Astrocyte of the spinal cord (primary cell): ENCODE measurements at regions not wholly inside any gene's neighbourhood (a gene's known extent, or its start where the extent isn't known, plus 50 kb on each side); places are given as distances from the start of the nearest gene placed in this dataset.

ENCODE experiments used
- DNase-seq: peaks from one replicate; pipeline ENCODE4 v3.0.0; 2011; ENCODE audit warnings: low read depth, low spot score
- H3K4me3 ChIP-seq: 2 replicates; pipeline ENCODE4 v1.5.1; 2011; ENCODE audit warnings: low read depth, mild to moderate bottlenecking, low read length, moderate library complexity
- CTCF ChIP-seq: IDR thresholded peaks from 2 replicates; pipeline ENCODE4 v1.5.1; 2012; ENCODE audit warnings: low read depth, mild to moderate bottlenecking, low read length, inconsistent platforms
- in situ Hi-C: cut with HindIII; loops from 2 replicates; pipeline ENCODE4 v1.10.0; 2017; ENCODE audit warnings: low sequenced_read_pairs

DNA sequence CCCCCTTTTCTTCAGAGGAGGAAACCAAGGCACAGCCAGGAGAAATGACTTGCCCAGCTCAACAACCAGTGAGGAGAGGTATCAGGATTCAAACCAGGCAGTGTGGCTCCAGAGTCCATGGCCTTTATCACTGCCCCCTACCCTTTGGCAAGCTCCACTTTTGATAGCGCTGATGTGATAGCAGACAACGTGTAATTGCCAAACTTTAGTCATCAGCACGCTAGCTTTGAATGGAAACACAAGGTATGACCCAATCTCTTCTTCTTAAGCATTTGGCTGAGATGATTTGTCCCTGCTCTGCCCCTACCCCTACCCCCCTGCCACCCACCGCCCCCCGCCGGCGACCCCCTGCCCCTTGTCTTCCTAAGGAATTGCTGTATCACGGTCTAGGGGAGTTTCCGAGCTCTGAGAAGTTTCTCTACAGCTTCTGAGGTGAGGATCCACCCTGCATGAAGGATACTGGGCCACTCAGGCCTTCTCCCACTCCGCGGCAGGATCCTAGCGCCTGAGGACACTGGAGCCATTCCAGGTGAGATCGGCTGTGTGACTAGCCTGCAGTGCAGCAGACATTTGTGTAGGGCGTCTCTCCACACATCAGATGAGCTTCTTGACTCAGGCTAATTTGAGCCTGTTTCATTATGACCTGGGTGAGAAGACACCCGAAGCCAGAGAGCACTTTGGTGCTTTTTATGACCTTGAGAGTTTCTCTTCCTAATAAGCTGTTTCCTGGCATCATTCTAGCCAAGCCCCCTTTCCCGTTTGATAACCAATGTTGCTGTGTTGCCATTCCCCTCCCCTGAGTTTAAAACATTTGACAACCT is 75.1 kb upstream of the MAP4K4 start:
- no peak overlapping the region for H3K4me3 ChIP-seq
- DNase-seq, result no peak
- TF ChIP-seq CTCF, result no peak
- in situ Hi-C loops, result no loop called here

DNA sequence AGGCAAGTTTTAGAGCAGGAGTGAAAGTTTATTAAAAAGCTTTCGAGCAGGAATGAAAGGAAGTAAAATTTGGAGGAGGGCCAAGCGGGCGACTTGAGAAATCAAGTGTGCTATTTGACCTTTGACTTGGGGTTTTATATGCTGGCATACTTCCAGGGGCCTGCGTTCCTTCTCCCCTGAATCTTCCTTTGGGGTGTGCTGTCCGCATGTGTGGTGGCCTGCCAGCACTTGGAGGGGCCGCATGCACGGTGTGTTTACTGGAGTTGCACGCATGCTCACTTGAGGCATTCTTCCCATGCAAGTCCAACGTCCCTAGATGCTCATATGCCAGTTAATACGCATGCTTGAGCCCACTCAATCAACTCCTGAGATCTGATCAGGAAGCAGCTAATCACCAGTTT is 78.3 kb upstream of the MAP4K4 start:
- no peak for DNase-seq
- no peak for TF ChIP-seq CTCF

GRCh38 chr2:101617796-101618195 is 79.7 kb upstream of the MAP4K4 start:
- DNase-seq, result peak; percentile 43
- no peak overlapping the region for H3K4me3 ChIP-seq
- TF ChIP-seq CTCF, result no peak
- in situ Hi-C loops, result no loop called here

More for the DNA sequence above, 78.3 kb upstream of the MAP4K4 start:
- in situ Hi-C loops, result no loop called here
- H3K4me3 ChIP-seq, result no peak overlapping the region

DNA sequence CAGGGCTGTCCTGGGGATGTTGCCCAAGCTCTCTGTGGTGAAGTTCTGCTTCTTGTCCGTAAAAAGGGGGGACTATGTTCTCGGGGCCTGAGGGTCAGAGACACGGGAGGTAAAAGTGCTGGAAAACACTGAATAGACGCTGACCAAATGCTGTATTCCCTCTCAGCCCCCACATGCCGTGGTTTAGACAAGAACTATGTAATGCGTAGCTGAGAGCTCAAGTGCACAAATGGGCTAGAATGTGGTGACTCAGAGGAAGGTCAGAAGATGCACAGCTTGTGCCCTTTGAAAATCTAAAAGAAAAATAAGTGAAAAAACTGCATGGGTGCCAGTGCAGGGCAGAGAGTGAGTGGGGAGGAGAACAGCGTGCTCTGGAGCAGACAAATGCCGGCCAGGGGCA is 80.3 kb upstream of the MAP4K4 start:
- no peak overlapping the region for H3K4me3 ChIP-seq
- peak; percentile 85 for DNase-seq
- in situ Hi-C loops, result no loop called here
- TF ChIP-seq CTCF, result no peak

- H3K4me3 ChIP-seq, result no peak overlapping the region
- no peak for DNase-seq
- in situ Hi-C loops, result no loop called here
- no peak for TF ChIP-seq CTCF
Observed at GRCh38 chr2:101614127-101614759, 83.3 kb upstream of the MAP4K4 start.

GRCh38 chr2:101613056-101613704 is 84.3 kb upstream of the MAP4K4 start:
- TF ChIP-seq CTCF, result no peak
- in situ Hi-C loops, result no loop called here
- no peak overlapping the region for H3K4me3 ChIP-seq
- no peak for DNase-seq
